Rectal smooth muscle tissue (tissue), 1 donor: ENCODE measurements at regions not wholly inside any gene's neighbourhood (a gene's known extent, or its start where the extent isn't known, plus 50 kb on each side); places are given as distances from the start of the nearest gene placed in this dataset.
"Not testable (repeated sequence)": the region's sequence is repeated elsewhere in the genome, so short reads cannot be mapped to it uniquely, and the experiment has no call there.

Experiments used
- H3K27ac ChIP-seq: one replicate; pipeline ENCODE4 v1.7.0; 2013; ENCODE audit warnings: low read depth, low read length, inconsistent platforms
- H3K27me3 ChIP-seq: one replicate; pipeline ENCODE4 v1.7.0; 2013; ENCODE audit warnings: low read length; ENCODE audit not compliant: control insufficient read depth, insufficient read depth
- H3K36me3 ChIP-seq: one replicate; pipeline ENCODE4 v1.7.0; 2013; ENCODE audit warnings: low read length; ENCODE audit not compliant: control insufficient read depth, insufficient read depth
- H3K4me1 ChIP-seq: one replicate; pipeline ENCODE4 v1.7.0; 2013; ENCODE audit warnings: low read length; ENCODE audit not compliant: control insufficient read depth, insufficient read depth
- H3K4me3 ChIP-seq: one replicate; pipeline ENCODE4 v1.7.0; 2013; ENCODE audit warnings: low read length
- H3K9ac ChIP-seq: one replicate; pipeline ENCODE4 v1.7.0; 2013; ENCODE audit warnings: low read length

DNA sequence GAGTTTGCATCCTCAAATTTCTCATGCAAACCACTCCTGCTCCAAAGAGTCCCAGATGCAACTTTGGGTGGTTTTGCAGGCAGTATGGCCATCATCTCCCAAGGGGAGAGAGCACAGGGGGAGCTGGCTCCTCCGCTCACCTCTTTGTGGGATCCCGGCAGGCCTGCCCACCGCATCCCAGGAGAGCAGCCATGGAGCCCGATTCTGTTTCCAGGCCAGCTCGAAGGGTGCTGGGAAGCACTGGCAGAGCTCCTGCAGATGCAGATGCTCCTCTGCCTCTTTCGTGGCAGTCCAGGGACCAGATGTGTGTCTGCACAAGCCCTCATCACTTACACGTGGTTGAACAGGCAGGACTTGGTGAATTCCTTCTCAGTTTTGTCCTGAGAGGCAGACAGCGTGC lies 239.3 kb upstream of the SGCG start:
- not testable (repeated sequence) for H3K4me1 ChIP-seq, H3K27ac ChIP-seq, H3K9ac ChIP-seq, H3K4me3 ChIP-seq, H3K27me3 ChIP-seq, H3K36me3 ChIP-seq

DNA sequence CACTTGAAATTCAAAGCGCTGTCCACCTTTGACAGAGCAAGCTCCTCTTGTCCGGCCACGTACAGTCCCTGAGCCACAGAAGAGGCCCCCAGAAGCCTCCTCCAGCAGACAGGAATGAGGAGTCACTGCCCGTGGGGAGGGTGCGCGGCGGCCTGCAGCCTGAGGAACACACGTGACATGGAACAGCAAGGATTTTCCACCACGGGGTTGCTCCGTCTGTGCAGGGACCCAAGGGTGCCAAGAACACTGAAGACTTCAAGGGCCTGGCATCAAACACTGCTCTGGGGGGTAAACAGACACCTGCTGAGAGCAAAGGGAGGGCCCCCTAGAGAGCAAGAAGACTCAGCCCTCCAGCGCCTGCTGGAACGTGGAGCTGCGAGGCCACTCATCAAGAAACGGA lies 237.9 kb upstream of the SGCG start:
- H3K36me3 ChIP-seq, H3K9ac ChIP-seq, H3K4me3 ChIP-seq, H3K27me3 ChIP-seq, H3K4me1 ChIP-seq, H3K27ac ChIP-seq: not testable (repeated sequence)

DNA sequence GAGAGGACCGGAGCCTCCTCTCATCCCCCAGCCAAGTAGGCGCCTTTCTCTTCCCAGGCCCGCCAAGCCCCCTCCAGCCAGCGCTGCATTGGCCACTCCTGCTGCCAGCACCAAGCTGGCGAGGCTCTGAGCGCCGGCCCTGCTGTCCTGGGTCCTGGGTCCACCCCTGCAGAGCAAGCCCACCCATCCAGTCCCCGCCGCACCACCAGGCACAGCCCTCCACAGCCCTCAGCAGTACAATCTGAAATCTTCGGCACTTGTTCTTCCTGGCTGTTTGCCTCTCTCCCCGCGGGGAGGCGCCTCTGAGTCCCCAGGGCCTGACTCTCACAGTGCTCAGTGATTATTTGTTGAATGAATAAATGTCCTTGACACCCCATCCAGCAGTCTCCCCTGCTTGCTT lies 236.4 kb upstream of the SGCG start:
- no peaks in the 10 kb centered on the region for H3K4me1 ChIP-seq
- H3K4me3 ChIP-seq, result no peak overlapping the region
- no peaks in the 10 kb centered on the region for H3K27me3 ChIP-seq
- no peaks in the 10 kb centered on the region for H3K36me3 ChIP-seq
- H3K27ac ChIP-seq, result no peak overlapping the region
- no peak overlapping the region for H3K9ac ChIP-seq

DNA sequence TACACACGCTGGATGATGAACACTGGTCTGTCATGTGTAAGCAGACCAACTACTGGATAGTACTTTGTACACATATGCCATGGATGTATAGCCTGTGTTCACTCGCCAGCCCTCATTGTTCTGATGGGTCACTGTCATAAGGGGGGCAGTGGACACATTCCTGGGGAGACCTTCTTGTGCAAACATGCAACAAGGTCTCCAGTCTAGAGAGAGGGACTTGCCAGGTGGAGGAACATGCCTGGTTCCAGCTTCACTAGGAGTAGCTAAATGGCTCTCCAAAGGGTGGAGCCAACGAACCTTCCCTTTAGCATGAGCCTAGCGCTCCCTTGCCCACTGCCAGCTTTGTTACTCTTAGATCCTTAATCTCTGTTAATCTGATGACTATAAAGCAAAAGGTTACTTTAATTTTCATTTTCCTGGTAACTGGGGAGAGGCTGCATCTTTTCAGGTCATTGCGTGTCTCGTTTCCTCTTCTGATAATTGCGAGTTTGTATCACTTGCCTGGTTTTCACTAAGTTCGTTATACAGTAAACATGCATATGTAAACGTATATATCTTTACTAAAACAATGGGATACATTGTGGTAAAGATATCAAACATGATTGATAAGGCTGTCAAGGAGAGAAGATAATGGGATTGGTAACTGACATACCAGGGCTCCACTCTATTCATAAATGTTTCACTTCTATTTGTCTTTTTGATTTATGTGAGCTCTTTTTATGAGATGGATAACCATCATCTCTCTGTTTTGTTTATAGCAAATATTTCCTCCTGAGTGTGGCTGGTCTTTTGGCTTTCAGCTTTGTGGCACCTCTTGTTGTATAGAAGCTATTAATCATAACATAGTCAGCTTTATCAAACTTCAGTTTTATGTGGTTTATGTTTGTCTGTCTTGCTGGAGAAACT lies 235.2 kb upstream of the SGCG start:
- no peaks in the 10 kb centered on the region for H3K27me3 ChIP-seq
- no peaks in the 10 kb centered on the region for H3K4me1 ChIP-seq
- no peak overlapping the region for H3K27ac ChIP-seq
- no peak overlapping the region for H3K4me3 ChIP-seq
- no peak overlapping the region for H3K9ac ChIP-seq
- no peaks in the 10 kb centered on the region for H3K36me3 ChIP-seq

DNA sequence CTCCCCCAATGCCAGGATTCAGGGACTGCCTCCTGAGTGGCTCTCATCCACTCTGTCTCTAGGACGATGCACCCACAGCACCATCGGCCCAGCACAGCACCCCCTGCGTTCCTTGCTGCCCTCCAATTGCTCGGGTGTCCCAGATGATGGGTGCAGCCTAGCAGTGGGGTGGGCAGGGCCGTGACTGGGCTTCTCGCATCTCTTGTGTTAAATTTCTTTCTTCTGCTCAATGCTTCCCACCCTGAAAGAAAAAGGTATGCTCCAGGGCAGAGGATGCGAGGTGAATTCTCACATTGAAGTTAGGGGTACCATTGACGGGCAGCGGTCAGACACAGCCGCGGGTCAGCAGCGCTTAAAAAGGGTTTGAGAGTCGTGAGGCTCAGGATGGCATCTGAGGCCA lies 232.4 kb upstream of the SGCG start:
- Histone ChIP-seq H3K9ac (no peak overlapping the region), H3K4me3 (no peak overlapping the region), H3K27me3 (no peaks in the 10 kb centered on the region), H3K27ac (no peak overlapping the region), H3K4me1 (no peaks in the 10 kb centered on the region), H3K36me3 (no peaks in the 10 kb centered on the region)

DNA sequence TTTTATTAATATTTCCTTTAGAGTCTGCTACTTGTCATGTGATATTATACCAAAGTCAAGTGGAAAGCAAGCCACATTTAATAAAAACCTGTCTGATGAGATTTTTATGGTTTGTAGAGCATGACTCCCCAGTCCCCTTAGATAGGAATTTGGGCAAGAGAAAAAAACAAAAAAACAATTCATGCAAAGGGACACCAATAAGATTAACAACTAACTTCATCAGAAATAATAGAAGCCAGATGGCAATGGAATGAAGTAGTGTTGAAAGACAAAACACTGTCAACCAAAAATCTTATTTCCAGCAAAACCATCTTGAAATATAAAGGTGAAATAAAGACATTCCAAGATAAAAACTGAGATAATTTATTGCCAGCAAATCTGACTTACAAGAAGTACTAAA lies 228.8 kb upstream of the SGCG start:
- H3K4me1 ChIP-seq, H3K27ac ChIP-seq, H3K36me3 ChIP-seq, H3K27me3 ChIP-seq, H3K9ac ChIP-seq, H3K4me3 ChIP-seq: not testable (repeated sequence)

DNA sequence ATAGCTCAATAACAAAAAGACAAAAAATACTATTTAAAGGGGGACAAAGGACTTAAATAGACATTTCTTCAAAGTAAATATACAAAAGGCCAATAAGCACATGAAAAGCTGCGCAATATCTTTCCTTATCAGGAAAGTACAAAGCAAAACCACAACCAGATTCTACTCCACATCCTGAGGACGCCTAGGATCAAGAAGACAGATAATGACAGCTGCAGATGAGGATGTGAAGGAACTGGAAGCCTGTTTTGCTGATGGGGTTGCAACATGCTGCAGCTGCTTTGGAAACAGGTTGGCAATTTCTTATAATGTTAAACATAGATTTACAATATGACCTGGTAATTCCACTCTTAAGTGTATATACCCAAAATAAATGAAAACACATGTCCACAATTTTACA lies 225.6 kb upstream of the SGCG start:
- not testable (repeated sequence) for H3K27me3 ChIP-seq, H3K4me1 ChIP-seq, H3K36me3 ChIP-seq, H3K27ac ChIP-seq, H3K4me3 ChIP-seq, H3K9ac ChIP-seq

DNA sequence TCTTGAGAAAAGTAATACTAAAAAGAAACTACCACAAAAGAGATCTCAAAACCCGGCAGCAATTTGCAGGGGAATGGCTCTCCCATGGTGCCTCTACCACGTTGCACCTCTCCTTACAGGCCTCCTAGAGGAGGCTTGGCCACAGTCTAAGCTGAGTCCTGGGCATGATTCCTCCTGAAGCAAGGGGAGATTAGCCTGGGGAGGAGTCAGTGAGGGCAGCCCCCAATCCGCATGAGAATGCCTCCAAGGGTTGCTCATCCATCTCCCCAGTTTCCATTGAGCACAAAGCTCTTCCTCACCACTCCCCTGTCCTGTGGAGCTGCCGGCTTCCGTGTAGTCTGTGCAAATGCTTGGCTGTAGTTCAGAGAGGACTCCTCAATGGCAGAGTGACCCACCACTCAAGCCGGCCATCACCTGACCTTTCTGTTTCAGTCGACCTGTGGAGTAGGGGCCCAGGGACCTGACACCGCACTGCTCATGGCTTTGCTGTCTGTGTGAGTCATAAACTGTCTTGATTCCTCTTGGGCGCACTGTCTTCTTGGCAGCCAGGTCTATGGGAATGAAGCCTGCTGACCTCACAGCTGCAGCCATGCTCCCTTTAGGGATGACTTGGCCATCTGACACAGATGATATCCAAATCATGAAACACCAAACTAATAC lies 224.2 kb upstream of the SGCG start:
- H3K4me1 ChIP-seq, H3K36me3 ChIP-seq, H3K27ac ChIP-seq, H3K27me3 ChIP-seq, H3K9ac ChIP-seq, H3K4me3 ChIP-seq: not testable (repeated sequence)

DNA sequence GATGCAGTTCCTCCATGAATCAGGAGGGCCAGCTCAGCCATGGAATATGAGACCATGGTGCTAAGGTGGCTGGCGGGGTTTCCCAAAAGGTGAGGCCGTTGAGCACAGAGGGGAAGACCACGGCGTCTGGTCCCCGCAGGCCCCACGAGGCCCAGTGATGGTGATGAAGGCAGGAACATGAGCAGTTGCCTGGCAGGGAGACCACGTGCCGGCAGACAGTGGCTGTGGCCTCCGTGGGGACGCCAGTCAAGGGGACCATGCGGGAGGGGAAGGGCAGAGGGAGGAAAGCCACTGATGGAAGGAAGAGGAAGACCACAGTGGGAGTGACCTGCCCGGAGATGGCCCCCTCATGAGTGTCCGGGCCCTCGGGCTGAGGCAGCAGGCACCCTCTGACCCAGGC lies 220.9 kb upstream of the SGCG start:
- not testable (repeated sequence) for H3K27ac ChIP-seq, H3K27me3 ChIP-seq, H3K36me3 ChIP-seq, H3K4me3 ChIP-seq, H3K9ac ChIP-seq, H3K4me1 ChIP-seq

DNA sequence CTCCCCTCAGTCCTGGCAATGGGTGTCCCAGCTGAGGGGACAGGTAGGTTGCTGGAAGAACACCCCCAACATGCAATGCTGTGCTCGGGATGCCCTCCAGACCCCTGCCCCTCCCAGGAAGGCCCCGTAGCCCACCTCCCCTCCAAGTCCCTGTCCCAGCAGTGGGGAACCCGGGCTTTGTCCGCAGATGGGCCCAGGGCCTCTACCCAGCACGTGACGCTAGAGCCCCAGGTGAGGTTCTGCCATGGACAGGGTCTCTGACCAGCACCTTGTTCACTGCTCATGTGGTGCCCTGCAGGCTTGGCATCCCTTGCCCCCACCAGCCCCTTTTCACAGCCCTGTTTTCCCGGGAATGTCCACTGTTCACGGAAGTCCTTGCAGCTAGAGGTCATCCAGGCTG lies 220.0 kb upstream of the SGCG start:
- Histone ChIP-seq H3K27ac (no peak overlapping the region), H3K27me3 (no peaks in the 10 kb centered on the region), H3K36me3 (no peaks in the 10 kb centered on the region), H3K4me1 (no peaks in the 10 kb centered on the region), H3K9ac (no peak overlapping the region), H3K4me3 (no peak overlapping the region)

DNA sequence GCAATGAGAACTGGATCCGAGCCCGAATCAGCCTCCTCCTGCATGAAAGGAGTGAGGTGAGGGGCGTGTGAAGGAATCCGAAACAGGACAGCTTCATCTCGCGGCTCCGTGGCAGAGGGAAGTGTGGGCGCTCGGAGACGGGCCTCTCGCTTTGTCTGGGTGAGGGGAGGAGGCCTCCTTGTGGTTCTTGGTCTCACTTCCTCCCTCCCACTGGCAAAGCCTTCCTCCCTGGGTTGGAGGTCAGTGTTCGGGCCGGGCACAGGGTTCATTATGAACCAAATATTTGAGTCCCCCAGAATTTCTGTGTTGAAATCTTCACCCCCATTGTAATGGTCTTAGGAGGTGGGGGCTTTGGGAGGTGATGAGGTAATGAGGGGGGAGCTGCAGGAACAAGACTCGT lies 219.4 kb upstream of the SGCG start:
- H3K4me1 ChIP-seq, H3K4me3 ChIP-seq, H3K9ac ChIP-seq, H3K27ac ChIP-seq, H3K27me3 ChIP-seq, H3K36me3 ChIP-seq: not testable (repeated sequence)

DNA sequence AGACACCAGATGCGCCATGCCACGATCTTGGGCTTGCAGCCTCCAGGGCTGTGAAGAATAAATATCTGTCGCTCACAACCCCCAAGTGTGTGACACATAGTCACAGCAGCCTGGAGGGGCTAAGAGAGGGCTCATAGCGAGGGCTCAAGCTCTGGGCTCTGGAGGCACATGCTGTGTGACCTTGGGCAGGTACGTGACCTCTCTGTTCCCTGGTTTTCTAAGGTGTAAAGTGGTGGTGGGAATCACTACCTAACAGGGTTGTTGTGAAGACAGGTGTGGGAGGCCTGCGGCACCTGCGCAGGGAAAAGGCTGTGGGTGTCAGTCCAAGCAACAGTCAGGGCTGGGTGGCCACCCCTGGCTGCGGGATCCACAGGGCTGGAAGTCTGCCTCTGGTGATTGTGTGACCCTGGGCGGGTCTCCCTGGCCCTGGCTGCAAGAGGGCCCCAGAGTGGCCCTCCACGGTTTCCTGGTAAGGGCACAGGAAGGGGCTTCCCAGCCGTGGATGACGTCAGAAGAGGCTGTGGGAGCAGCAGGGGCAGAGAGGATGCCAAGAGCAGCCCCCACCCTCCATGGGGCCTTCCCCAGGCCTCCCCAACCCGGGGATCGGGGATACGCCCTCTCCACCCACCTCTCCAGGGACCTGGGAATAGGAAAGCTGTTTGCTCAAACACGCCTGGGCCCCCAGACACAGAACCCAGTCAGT lies 218.8 kb upstream of the SGCG start:
- Histone ChIP-seq H3K27ac (no peak overlapping the region), H3K36me3 (no peaks in the 10 kb centered on the region), H3K9ac (no peak overlapping the region), H3K4me3 (no peak overlapping the region), H3K27me3 (no peaks in the 10 kb centered on the region), H3K4me1 (no peaks in the 10 kb centered on the region)
